CMK (cell line): ENCODE measurements at regions not wholly inside any gene's neighbourhood (a gene's known extent, or its start where the extent isn't known, plus 50 kb on each side); places are given as distances from the start of the nearest gene placed in this dataset.

ENCODE experiments used
- DNase-seq: peaks from one replicate; pipeline ENCODE4 v3.0.0-alpha.2; 2010; ENCODE audit warnings: low read depth

GRCh38 chr1:87682565-87682964 is 353.9 kb downstream of the LMO4 start:
- no peak for DNase-seq

GRCh38 chr1:87683196-87683956 is 354.7 kb downstream of the LMO4 start:
- DNase-seq, result no peak

GRCh38 chr1:87684194-87684593 is 355.5 kb downstream of the LMO4 start:
- no peak for DNase-seq

- DNase-seq, result no peak
These were observed 356.1 kb downstream of the LMO4 start for GRCh38 chr1:87684713-87685205.

GRCh38 chr1:87685311-87686135 is 356.8 kb downstream of the LMO4 start:
- no peak for DNase-seq

- no peak for DNase-seq
These were observed 357.4 kb downstream of the LMO4 start for GRCh38 chr1:87686136-87686495.

- DNase-seq, result no peak
These were observed 358.0 kb downstream of the LMO4 start for GRCh38 chr1:87686671-87687070.

- no peak for DNase-seq
These were observed 359.5 kb downstream of the LMO4 start for GRCh38 chr1:87688136-87688535.

- no peak for DNase-seq
These were observed 360.8 kb downstream of the LMO4 start for GRCh38 chr1:87689487-87689886.

- DNase-seq, result no peak
These were observed 367.8 kb downstream of the LMO4 start for GRCh38 chr1:87696483-87696882.

GRCh38 chr1:87702455-87702854 is 373.8 kb downstream of the LMO4 start:
- DNase-seq, result no peak

- DNase-seq, result no peak
These were observed 376.6 kb downstream of the LMO4 start for GRCh38 chr1:87705233-87705632.

- no peak for DNase-seq
These were observed 377.5 kb downstream of the LMO4 start for GRCh38 chr1:87706203-87706602.

- DNase-seq, result no peak
These were observed 378.1 kb downstream of the LMO4 start for GRCh38 chr1:87706779-87707228.

- no peak for DNase-seq
These were observed 378.7 kb downstream of the LMO4 start for GRCh38 chr1:87707411-87707810.

GRCh38 chr1:87712261-87713010 is 383.8 kb downstream of the LMO4 start:
- no peak for DNase-seq

GRCh38 chr1:87714278-87714677 is 385.6 kb downstream of the LMO4 start:
- no peak for DNase-seq

- no peak for DNase-seq
These were observed 386.4 kb downstream of the LMO4 start for GRCh38 chr1:87715052-87715451.

- no peak for DNase-seq
These were observed 386.8 kb downstream of the LMO4 start for GRCh38 chr1:87715471-87715870.

- DNase-seq, result no peak
These were observed 388.5 kb downstream of the LMO4 start for GRCh38 chr1:87717157-87717670.

GRCh38 chr1:87718241-87718950 is 389.7 kb downstream of the LMO4 start:
- DNase-seq, result no peak

GRCh38 chr1:87719658-87720057 is 391.0 kb downstream of the LMO4 start:
- no peak for DNase-seq
